ENCODE measurements at regions not wholly inside any gene's neighbourhood (a gene's known extent, or its start where the extent isn't known, plus 50 kb on each side); places are given as distances from the start of the nearest gene placed in this dataset.

- Histone ChIP-seq H3K36me3 (ENCODE audit: control insufficient read depth, low read length) (no peaks in the 10 kb centered on the region), H3K4me2 (ENCODE audit: low read length) (no peak overlapping the region), H3F3A (ENCODE audit: control insufficient read depth, insufficient read depth) (no peaks in the 10 kb centered on the region), H3K4me3 (ENCODE audit: low read length) (no peak overlapping the region), H3K9me3 (ENCODE audit: control insufficient read depth, insufficient read depth, low read length) (no peaks in the 10 kb centered on the region), H3K27ac (ENCODE audit: low read depth, low read length) (no peak overlapping the region), H3K4me1 (ENCODE audit: control insufficient read depth, low read length) (no peaks in the 10 kb centered on the region), H4K20me1 (ENCODE audit: control insufficient read depth, insufficient read depth, low read depth, low read length) (no peaks in the 10 kb centered on the region), H3K79me2 (ENCODE audit: control insufficient read depth, low read length) (no peaks in the 10 kb centered on the region), H3K9me2 (replicated peaks; ENCODE audit: control insufficient read depth, low read length) (no peaks in the 10 kb centered on the region), H3K27me3 (ENCODE audit: control insufficient read depth, low read length) (peaks cover 35% of the 10 kb centered on the region)
- TF ChIP-seq, protein P1, sequence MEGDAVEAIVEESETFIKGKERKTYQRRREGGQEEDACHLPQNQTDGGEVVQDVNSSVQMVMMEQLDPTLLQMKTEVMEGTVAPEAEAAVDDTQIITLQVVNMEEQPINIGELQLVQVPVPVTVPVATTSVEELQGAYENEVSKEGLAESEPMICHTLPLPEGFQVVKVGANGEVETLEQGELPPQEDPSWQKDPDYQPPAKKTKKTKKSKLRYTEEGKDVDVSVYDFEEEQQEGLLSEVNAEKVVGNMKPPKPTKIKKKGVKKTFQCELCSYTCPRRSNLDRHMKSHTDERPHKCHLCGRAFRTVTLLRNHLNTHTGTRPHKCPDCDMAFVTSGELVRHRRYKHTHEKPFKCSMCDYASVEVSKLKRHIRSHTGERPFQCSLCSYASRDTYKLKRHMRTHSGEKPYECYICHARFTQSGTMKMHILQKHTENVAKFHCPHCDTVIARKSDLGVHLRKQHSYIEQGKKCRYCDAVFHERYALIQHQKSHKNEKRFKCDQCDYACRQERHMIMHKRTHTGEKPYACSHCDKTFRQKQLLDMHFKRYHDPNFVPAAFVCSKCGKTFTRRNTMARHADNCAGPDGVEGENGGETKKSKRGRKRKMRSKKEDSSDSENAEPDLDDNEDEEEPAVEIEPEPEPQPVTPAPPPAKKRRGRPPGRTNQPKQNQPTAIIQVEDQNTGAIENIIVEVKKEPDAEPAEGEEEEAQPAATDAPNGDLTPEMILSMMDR (IDR thresholded peaks at IDR 0.05; ENCODE audit: low read depth, low read length, poor library complexity, severe bottlenecking): no peak
- no peak for TF ChIP-seq EZH2phosphoT487 (IDR thresholded peaks at IDR 0.05; ENCODE audit: borderline replicate concordance, low read length)
These were observed 61.9 kb upstream of the DOCK9 start for GRCh38 chr13:99039718-99040280.

- Histone ChIP-seq H3K36me3 (ENCODE audit: control insufficient read depth, low read length) (no peaks in the 10 kb centered on the region), H3F3A (ENCODE audit: control insufficient read depth, insufficient read depth) (no peaks in the 10 kb centered on the region), H3K4me2 (ENCODE audit: low read length) (no peak overlapping the region), H3K4me3 (ENCODE audit: low read length) (no peak overlapping the region), H3K79me2 (ENCODE audit: control insufficient read depth, low read length) (no peaks in the 10 kb centered on the region), H4K20me1 (ENCODE audit: control insufficient read depth, insufficient read depth, low read depth, low read length) (no peaks in the 10 kb centered on the region), H3K27ac (ENCODE audit: low read depth, low read length) (no peak overlapping the region), H3K9me2 (replicated peaks; ENCODE audit: control insufficient read depth, low read length) (no peaks in the 10 kb centered on the region), H3K9me3 (ENCODE audit: control insufficient read depth, insufficient read depth, low read length) (no peaks in the 10 kb centered on the region), H3K4me1 (ENCODE audit: control insufficient read depth, low read length) (no peaks in the 10 kb centered on the region), H3K27me3 (ENCODE audit: control insufficient read depth, low read length) (peaks cover 41% of the 10 kb centered on the region)
- no peak for TF ChIP-seq EZH2phosphoT487 (IDR thresholded peaks at IDR 0.05; ENCODE audit: borderline replicate concordance, low read length)
- TF ChIP-seq, protein P1 (IDR thresholded peaks at IDR 0.05; ENCODE audit: low read depth, low read length, poor library complexity, severe bottlenecking): no peak
These were observed 62.8 kb upstream of the DOCK9 start for GRCh38 chr13:99040536-99041131.

DNA sequence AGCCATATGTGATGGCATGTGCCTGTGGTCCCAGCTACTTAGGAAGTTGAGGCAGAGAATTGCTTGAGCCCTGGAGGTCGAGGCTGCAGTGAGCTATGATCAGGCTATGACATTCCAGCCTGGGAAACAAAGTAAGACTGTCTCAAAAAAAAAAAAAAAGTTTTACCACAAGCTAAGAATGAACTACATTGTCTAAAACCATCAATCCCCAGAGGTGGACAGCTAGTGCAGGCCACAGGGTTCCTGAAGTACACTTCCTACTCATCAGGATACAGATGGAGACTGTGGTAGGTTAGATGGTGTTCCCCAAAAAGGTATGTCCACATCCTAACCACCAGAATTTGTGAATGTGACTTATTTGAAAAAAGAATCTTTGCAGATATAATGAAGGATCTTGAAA lies 63.5 kb upstream of the DOCK9 start:
- no peaks in the 10 kb centered on the region for H3K9me3 ChIP-seq (ENCODE audit: control insufficient read depth, insufficient read depth, low read length)
- H3K36me3 ChIP-seq (ENCODE audit: control insufficient read depth, low read length): no peaks in the 10 kb centered on the region
- no peaks in the 10 kb centered on the region for H3K79me2 ChIP-seq (ENCODE audit: control insufficient read depth, low read length)
- H4K20me1 ChIP-seq (ENCODE audit: control insufficient read depth, insufficient read depth, low read depth, low read length): no peaks in the 10 kb centered on the region
- H3K27me3 ChIP-seq (ENCODE audit: control insufficient read depth, low read length): peaks cover 46% of the 10 kb centered on the region
- H3K4me2 ChIP-seq (ENCODE audit: low read length): no peak overlapping the region
- peaks cover 4% of the 10 kb centered on the region for H3K4me1 ChIP-seq (ENCODE audit: control insufficient read depth, low read length)
- no peaks in the 10 kb centered on the region for H3K9me2 ChIP-seq (replicated peaks; ENCODE audit: control insufficient read depth, low read length)
- no peaks in the 10 kb centered on the region for H3F3A ChIP-seq (ENCODE audit: control insufficient read depth, insufficient read depth)
- no peak overlapping the region for H3K4me3 ChIP-seq (ENCODE audit: low read length)
- no peak overlapping the region for H3K27ac ChIP-seq (ENCODE audit: low read depth, low read length)
- TF ChIP-seq EZH2phosphoT487 (IDR thresholded peaks at IDR 0.05; ENCODE audit: borderline replicate concordance, low read length): no peak
- TF ChIP-seq, protein P1 (IDR thresholded peaks at IDR 0.05; ENCODE audit: low read depth, low read length, poor library complexity, severe bottlenecking): no peak
